Stimulated activated CD8-positive, alpha-beta memory T cell treated with anti-CD3 and anti-CD28 coated beads, Interleukin-7, amount 100 ng/mL, for 48 hours (primary cell): ENCODE measurements at regions not wholly inside any gene's neighbourhood (a gene's known extent, or its start where the extent isn't known, plus 50 kb on each side); places are given as distances from the start of the nearest gene placed in this dataset.

ENCODE experiments used
- DNase-seq, 2 donors: peaks; one replicate each; pipeline ENCODE4 v3.0.0-alpha.2; 2020; ENCODE audit warnings: low read depth in 1 of 2; ENCODE audit errors: extremely low read depth in 1 of 2

DNA sequence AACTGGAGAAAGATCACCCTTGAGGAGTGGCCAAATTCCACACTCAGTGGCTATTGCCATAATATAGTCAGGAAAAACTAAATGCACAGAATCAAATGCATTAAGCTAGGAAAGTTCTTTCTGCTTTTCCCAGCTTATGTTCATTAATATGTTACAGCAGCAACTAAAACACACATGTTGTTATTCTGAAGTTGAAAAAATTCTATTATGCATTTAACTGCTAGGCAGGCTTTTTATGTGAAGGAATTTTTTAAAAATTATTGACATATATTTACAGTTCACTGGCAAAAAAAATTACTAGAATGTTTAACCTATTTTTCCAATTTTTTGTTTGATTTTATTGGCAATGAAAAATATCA lies 135.2 kb upstream of the IL12A start:
- no peak for DNase-seq

DNA sequence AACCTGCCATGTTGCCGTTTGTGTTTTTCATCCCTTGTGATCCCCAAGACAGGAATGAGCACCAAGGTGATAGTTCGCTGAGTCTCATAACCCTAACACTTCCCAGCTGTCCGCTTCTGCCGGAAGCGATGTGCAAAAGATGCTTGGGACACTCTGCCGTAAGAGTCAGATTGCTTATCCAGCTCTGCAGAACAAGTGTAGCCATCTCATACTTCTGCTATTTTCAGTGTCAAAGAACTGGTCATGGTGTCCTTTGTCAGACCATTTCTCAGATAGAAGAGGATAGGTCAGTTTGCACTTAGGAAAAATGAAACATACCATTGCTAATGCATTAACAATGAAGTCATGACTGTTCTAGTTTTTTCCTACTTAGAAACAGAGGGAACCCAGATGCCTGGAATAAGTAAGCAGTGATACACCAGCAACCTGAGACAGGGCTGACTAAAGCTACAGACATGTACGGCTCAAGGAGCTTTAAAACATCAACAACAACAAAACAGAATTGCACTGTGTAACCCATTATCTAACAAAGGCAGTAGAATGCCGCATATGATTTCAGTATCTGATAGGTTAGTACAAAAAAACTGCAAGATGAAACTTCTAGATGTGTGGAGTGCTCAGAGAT lies 134.0 kb upstream of the IL12A start:
- DNase-seq, result no peak

DNA sequence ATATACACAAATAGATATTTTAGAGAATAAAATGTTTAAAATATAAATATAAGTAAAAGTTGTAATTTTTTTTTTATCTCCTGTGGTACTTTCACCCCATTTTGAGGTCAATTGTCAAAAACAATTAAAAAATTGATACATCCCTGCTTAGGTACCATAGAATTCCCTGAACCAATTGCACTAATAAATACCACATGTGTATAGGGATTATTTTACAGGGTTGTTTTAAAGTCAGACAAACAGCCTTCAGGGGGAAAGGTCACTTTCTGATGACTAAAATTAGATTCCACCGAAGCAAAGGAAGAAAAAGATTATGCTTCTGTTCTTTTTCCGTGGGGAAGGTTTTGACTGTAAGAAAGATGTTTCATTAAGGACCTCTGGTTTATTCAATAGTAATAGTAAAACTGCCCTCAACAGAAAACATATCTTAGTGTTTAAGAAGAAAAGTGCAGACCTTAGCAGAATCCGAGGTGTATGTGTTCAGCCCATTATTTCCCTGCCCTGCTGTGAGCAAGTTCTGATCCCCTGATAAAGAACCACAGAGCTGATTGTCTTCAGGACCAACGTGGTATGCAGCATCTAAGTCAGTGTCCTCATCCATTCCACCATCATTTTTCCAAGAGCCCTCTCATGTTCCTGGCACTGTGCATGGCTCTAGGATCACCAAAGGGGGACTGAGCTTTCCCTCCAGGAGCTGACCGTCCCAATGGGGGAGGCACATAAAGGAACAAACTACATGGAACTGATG lies 132.9 kb upstream of the IL12A start:
- no peak for DNase-seq

DNA sequence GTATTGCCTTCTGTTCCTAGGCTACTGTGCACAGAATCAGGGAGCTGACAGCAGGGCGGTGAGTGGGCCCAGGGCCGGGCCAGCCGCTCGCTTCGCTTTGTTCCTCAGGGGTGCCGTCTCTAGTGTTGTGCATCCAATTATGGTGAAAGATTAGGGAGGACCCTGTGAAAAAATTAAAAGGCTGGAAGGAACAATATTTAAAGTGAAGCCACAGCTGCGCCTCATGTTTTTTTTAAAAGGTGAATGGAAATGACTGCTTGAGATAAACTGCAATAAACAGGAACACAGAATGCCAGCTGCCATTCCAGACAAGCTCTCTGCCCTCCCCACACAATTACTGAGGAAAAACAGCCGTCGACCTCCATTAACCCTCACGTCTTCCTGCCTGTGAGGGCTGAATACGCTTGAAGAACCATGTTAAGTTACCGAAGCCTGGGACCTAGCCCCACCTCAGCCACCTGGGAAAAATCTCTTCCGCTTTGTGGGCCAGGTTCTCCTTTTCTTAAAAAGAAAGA lies 132.0 kb upstream of the IL12A start:
- DNase-seq, result no peak

DNA sequence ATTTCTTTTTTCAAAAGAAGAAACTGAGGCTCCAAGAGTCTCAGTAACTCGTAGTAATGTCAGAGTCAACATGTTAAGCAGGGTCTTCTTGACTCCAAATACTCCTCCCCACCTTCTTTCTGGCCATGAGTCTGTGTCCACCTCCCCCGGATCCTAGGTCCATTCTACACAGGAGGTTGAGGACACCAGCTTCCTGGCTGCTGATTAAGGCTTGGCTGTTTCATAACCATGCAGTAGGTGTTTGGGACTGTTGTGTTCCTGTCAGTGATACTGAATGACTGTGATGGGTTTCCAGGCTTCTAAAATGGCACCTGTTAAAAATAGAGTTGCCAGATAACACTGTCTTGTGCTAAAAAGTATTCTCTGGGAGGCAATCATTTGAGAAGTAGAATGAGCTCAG lies 130.8 kb upstream of the IL12A start:
- no peak for DNase-seq

DNA sequence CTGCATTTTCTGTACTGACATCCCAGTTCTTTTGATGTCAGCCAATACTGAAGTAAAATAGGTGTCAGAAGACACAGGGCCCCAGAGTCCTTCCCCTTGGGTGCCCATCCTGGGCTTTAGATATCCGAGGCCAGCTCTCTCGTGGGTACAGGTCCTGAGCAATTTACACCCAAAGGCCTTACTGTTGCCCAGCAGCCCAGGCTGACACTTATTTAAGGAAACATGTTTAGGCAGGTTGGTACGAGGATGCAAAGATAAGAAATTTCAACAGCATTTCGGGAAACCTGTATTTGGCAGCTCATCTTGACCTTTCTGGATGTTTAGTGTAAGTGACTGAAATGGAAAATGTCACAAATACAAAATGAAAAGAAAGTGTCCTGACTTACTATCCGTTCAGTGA lies 130.0 kb upstream of the IL12A start:
- DNase-seq, result no peak

DNA sequence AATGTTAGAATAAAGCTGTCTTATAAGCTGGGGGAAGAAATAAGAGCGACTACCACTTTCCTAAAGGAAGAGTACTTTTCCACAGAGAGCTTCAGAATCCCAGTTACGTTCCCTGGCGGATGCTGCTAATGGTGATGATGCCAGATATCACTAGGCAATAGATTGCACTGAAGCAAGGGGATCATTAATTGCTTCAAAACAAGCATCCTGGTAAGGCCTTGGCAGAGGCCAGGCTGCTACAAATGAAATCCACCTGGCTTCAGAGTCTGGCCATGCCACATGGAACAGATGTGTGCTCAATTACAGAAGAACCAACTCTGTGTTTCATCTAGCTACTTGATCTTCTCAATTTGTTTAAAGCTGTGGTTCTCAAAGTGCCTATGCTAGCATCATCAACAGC lies 129.2 kb upstream of the IL12A start:
- DNase-seq, result no peak

DNA sequence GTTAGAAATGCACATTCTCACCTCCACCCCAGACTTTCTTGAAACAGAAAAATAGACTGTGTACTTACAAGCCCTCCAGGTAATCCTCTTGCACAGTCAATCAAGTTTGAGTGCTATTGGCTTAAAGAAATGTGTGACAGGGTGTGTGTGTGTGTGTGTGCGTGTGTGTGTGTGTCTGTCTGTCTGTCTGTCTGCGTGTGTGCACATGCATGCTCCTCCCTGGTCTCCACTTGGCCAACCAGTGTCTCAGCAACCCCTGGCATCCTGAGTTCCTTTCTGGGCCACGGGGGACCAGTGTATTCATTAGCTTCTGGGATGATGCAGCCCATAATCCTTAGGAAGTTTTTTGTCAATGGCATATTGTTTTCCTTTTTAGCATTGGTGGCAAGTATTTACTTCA lies 128.8 kb upstream of the IL12A start:
- DNase-seq, result no peak

DNA sequence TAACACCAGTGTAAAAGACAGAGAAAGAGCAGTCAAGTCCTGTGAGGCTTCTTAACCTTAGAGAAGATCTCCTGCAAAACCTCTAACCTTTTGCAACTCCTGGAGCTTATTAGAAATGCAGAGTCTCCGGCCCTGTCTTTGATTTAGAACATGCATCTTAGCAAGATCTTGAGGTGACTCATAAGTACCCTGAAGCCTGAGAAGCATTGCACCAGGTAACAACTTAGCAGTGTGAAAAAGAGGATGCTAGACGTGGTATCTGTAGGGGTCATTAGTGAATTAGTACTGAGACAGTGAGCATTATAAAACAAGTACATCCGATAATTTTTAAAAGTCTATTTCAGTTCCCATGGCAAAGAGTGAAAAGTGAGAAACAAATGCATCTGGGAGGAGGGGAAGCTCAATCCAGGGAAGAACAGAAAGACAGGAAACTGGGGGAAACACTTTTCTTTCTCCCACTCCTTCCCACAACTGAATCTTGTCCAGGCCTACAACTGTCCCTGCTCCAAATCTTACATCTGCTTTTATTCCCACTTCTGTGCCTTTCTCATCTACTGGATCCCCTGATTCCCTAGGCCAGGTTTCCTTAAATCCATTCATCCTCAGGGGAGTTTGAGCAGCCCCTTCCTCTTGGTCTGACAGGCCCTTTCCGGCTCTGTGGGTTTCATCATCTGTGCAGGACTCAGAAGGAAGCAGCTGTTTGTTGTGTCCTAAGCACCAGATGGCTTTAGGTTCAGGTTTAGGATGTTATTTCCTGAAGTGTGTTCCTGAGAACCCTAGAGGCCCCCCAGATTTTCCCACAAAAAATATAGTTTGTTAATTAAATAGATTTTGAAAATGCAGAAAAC lies 128.1 kb upstream of the IL12A start:
- no peak for DNase-seq

DNA sequence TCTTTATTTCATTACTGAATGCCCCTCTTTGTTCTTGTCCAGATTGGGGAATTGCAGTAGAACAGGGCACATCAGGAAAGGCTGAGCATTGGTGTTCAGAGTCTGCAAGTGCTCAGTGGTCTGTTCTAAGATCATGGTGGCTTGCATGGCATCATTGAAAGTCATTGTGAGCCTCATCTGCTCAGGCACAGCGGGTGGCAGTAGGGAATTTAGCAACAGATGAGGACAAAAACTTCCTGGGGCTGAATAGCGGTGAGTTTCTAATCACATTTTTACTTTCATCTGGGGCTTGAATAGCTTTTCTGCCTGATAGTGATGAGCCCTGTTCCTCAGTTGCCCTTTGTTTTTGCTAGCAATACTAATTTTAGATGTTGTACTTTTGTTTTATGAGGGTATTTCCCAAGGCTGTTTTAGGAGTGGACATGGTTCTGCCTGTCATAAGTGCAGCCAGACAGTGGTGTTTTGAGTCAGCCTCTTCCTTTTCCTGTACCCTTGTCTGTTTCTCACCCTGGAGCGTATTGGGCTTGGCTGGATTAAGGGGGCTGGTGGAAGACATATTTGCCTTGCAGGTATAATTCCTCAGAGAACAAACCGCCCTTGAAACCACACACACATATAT lies 127.2 kb upstream of the IL12A start:
- DNase-seq, result no peak

DNA sequence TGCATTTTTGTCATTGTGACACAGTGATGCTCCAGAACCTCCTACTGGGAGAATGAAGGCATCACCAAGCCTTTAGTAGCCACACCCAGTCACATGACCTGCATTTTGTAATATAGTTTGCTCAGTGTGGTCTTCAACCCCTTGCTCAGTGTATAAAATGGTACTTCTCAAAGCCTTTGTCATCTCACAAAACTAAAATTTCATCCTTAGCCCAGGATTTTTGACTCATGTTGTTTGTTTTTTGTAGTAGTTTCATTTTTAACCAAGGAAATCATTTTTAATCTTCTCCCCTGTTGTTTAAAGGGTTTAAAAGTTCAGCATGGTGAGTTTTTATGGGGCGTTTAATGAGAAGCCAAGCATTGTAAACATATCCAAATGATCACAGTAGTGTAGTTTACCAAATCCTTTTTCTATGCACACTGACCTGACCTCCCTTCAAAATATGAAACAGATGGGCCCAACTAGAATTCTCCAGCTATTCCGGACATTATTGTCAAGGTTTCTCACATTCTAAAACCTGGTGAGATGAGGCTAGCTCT lies 123.5 kb upstream of the IL12A start:
- no peak for DNase-seq

DNA sequence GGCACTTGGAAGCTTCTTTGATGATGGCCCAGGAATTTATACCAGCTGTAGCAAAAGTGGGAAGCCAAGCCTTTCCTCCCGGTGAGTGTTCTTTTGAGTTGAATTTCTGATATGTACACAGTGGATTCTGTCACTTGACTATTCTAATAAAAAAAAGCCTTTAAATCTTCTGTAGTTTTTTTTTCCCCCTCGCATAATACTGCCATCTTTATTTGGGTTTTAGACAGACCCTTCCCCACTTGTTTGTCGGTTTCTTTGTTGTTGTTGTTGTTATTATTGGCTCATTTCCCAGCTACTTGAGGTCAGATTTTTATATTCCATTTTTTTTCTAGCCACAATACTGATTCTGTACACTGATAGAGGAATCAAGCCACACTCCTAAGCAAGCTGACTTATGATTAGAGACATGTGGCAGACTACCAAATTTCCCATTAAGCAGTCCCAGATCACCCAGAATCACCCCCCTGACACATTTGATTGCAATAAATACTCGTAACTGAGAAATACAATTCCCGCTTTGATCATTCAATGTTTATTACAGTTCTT lies 122.4 kb upstream of the IL12A start:
- DNase-seq, result no peak

DNA sequence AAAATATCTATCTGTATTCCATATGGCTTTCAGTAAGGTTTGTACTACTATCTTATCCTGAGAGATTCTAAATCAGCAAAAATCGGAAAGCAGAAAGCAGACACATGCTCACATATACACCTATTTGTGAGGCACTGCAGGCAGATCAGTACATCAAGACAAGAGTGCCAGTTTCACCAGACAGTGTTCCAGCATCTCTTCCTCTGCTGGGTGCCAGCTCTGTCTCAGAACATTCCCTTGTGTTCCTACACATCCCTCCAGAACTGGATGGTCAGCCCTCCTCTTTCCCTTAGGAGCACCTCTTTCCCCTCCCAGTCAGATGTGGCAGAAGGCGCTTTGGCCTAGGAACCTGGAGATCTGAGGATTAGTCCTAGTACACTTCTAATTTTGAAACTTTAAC lies 121.3 kb upstream of the IL12A start:
- DNase-seq, result no peak

DNA sequence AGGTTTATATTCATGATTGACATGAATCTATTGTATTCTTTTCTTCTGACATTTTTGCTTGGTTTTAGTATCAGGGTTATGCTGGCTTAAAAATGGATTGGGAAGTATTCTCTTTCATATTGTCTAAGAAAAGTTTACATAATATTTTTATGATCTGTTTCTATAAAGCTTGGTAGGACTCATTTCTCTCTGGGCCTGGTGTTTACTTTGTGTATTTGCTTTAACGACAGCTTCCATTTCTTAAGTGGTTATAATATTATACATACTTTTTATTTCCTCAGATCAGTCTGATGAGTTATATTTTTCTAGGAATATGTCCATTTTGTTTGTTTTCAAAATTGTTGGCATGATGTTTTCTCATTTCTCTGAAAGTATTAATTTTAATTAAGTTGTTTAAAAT lies 117.9 kb upstream of the IL12A start:
- no peak for DNase-seq

DNA sequence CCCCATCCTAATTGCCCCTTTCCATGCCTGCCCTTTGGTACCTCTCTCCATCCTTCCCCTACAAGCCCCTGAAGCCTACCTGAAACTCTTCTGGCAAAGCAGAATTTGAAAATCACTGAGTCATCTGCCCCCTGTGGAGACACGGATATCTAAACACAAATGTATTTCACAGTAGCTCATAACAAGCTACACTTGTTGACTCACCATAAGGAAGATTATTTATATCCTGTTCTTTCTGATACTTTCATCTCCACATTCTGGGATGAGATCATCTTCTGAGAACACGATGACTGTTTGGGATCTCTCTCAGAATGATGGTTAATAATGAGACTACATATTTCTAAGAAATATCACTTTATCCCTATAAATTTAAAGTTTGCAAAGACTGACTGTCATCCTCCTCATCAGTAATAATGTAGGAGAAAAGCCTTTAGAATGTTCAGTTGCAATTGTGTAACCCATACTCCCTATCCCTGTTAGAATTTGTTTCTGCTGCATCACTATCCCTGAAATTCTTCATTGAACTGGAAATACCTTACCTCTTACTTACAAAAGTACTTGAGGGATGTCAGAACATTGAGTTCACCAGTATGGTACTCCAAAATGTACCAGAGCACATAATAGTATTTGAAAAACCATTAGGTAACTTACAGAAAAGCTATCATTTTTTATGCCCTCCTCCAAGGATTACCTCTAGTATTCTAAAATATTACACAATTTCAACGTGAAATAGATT lies 116.1 kb upstream of the IL12A start:
- DNase-seq, result no peak

DNA sequence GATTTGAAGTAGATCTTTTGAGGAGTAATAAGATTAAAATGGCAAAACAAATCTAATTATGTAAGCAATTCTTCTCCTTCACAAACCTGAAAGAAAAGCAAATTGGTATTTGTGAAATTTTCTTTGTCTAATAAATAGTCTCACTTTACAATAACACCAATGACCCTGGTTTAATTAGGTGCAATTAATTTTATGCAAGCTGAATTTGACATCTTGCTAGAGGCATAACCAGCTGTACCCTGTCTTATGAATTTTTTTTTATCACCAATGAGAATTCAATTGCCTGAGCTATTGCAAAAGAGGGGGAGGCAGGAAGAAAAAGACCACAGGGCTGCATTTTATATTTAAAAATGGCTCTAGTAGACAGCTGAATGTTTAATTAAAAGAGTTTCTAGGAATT lies 113.5 kb upstream of the IL12A start:
- no peak for DNase-seq

DNA sequence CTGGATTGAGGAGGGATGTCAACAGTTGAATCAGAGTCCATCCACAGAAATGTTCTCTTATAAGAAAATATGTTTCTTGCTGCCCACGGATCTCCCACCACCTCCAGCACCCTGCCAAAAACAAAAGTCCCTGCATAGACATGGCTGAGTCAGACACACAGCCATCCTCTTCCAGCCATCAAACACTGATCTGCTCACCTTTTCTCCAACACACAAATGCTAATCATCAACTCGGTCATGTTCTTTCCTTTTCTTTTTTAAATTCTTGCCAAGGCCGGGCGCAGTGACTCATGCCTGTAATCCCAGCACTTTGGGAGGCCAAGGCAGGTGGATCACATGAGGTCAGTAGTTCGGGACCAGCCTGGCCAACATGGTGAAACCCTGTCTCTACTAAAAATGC lies 110.7 kb upstream of the IL12A start:
- no peak for DNase-seq

DNA sequence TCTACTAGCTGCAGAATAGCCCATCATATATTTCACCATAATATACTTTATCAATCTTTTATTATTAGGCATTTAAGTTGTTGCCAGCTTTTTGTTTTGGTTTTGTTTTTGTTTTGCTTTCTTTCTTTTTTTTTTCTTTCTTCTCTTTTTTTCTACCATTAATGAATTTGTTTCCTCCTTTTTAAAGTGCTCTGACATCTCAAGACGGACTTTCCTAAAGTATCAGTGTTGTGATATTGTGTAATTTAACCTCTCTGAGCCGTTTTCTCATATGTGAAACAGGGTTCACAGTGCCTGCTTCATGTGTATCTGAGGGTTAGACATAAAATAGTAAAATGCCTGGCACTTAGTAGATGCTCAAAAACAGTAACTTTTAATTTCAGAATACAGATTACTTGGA lies 109.5 kb upstream of the IL12A start:
- no peak for DNase-seq

DNA sequence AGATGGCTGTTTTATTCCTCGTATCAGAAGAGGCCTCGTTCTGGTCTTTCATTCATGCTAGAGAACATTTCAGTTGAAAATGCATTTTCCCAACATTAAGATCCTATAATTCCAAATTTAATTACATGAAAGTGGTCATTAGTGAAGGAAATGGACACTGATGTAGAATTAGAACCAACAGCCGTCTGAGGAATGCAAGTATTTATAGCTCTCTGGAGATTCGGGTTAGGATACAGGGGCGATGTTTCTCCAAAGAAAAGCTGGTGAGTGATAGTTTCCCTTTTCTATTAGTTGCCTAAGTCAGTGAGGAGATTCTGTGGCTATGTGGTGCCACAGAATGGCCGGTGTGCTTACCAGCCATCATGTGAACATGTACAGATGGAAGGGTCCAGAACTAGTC lies 109.0 kb upstream of the IL12A start:
- DNase-seq, result no peak

DNA sequence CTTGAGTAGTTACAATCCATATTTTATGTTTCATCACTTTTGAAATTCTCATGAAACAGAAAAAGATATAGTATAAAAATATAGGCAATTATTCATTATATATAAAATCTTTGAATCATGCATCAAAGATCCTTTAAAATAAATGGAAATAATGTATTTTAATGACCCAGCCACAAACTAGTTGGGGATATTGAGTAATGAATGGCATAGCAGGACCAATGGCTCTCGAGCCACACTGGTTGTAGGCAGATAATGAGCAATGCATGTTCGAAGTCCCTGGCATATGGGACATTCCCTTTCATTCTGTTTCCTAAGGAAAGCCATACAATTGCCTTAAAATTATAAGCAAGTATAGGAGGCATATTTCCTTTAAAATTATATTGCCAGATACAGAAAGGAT lies 107.4 kb upstream of the IL12A start:
- no peak for DNase-seq
